HepG2 (cell line): ENCODE measurements at regions not wholly inside any gene's neighbourhood (a gene's known extent, or its start where the extent isn't known, plus 50 kb on each side); places are given as distances from the start of the nearest gene placed in this dataset.

Experiments
- ATAC-seq: fragments of 200-7000 bp; cut with Tn5 transposase; 3 replicates; pipeline ENCODE4 v1.9.1; 2020; ENCODE audit warnings: mild to moderate bottlenecking, moderate library complexity
- BruUV-seq: library from RNA; stranded (reverse); fragments of 400-500 nt; replicated peaks from 2 replicates; lab custom pipeline; 2021; lab: Mats Ljungman, UMichigan
- CTCF ChIA-PET: fragments of 300-600 bp; formaldehyde crosslinking; extraction: SDS; loops from one replicate; lab custom pipeline; 2021; ENCODE audit warnings: low total read pairs, inconsistent platforms, low intra/inter-chr PET ratio; lab: Yijun Ruan, JAX
- POLR2A ChIA-PET: fragments of 350-600 bp; sonication (Branson Sonifier 250); formaldehyde crosslinking; loops from one replicate; lab custom pipeline; 2020; ENCODE audit warnings: antibody characterized with exemption, inconsistent platforms; lab: Yijun Ruan, JAX
- DNase-seq: peaks from one replicate; pipeline ENCODE4 v3.0.0-alpha.2; 2015; ENCODE audit warnings: low spot score
- FAIRE-seq: peaks from 3 replicates; lab custom pipeline; 2011; peaks lifted over from hg19 to GRCh38; lab: Jason Lieb, UNC
- H2AFZ ChIP-seq: one replicate; pipeline ENCODE4 v1.6.1; 2011; ENCODE audit warnings: low read length, inconsistent platforms
- H3K27ac ChIP-seq: fragments of 300-600 bp; 3 replicates; pipeline ENCODE4 v1.8.0; 2011; ENCODE audit warnings: mixed run types, mild to moderate bottlenecking, mixed read lengths, low read length, inconsistent platforms; ENCODE audit not compliant: insufficient read depth; ENCODE audit errors: extremely low read length
- H3K27me3 ChIP-seq, 2 experiments: fragments of 200-600 bp in 1 of 2; 2 replicates in 1 of 2; 3 replicates in 1 of 2; pipeline versions ENCODE4 v1.6.0 to v1.8.0; 2011; ENCODE audit warnings: low read length in 2 of 2, mild to moderate bottlenecking in 2 of 2, moderate library complexity in 2 of 2, inconsistent platforms in 1 of 2; ENCODE audit not compliant: insufficient read depth in 2 of 2, control insufficient read depth in 1 of 2
- H3K36me3 ChIP-seq, 2 experiments: fragments of 200-600 bp in 1 of 2; replicated peaks in 1 of 2; 2 replicates in 1 of 2; 3 replicates in 1 of 2; pipeline versions ENCODE4 v1.5.1 to v1.8.0; 2011; ENCODE audit warnings: low read length in 2 of 2, inconsistent platforms in 1 of 2; ENCODE audit not compliant: insufficient read depth in 2 of 2, control insufficient read depth in 1 of 2
- H3K4me1 ChIP-seq: 2 replicates; pipeline ENCODE4 v1.5.1; 2012; ENCODE audit warnings: low read length, inconsistent platforms; ENCODE audit not compliant: insufficient read depth
- H3K4me2 ChIP-seq: 2 replicates; pipeline ENCODE4 v1.6.0; 2011; ENCODE audit warnings: low read depth, low read length, inconsistent platforms
- H3K4me3 ChIP-seq, 3 experiments: fragments of 200-600 bp in 1 of 3; sonication (generic), shearing (Covaris generic) in 1 of 3; replicated peaks in 1 of 3; 2 replicates each; pipeline ENCODE4 v1.5.1; 2011 to 2016; ENCODE audit warnings: low read length in 3 of 3, inconsistent platforms in 2 of 3, low read depth in 2 of 3, mild to moderate bottlenecking in 2 of 3, control low read depth in 1 of 3, mixed read lengths in 1 of 3; ENCODE audit not compliant: insufficient read depth in 1 of 3
- H3K79me2 ChIP-seq: one replicate; pipeline ENCODE4 v1.6.1; 2011; ENCODE audit warnings: low read length, inconsistent platforms; ENCODE audit not compliant: insufficient read depth
- H3K9ac ChIP-seq: 2 replicates; pipeline ENCODE4 v1.6.0; 2011; ENCODE audit warnings: mild to moderate bottlenecking, low read depth, low read length, inconsistent platforms; ENCODE audit not compliant: insufficient read depth
- H3K9me3 ChIP-seq: 2 replicates; pipeline ENCODE4 v1.5.1; 2012; ENCODE audit warnings: mild to moderate bottlenecking, low read length
- H4K20me1 ChIP-seq: 2 replicates; pipeline ENCODE4 v1.6.0; 2011; ENCODE audit warnings: inconsistent platforms, mild to moderate bottlenecking, low read length, moderate library complexity; ENCODE audit not compliant: insufficient read depth
- CHD2 ChIP-seq: IDR thresholded peaks from 2 replicates; pipeline ENCODE4 v1.6.1; 2011; ENCODE audit warnings: low read depth, low read length, improper control_type of control experiment
- ELK4 ChIP-seq: sonication (generic); formaldehyde crosslinking; IDR thresholded peaks from 2 replicates; pipeline ENCODE4 v1.9.0; 2021; ENCODE audit warnings: missing genetic modification reagents, borderline replicate concordance
- ETV6 ChIP-seq: sonication (generic); formaldehyde crosslinking; conservative IDR thresholded peaks from 2 replicates; pipeline ENCODE4 v1.4.0; 2020; ENCODE audit warnings: missing genetic modification reagents
- GLI4 ChIP-seq: sonication (generic); formaldehyde crosslinking; IDR thresholded peaks from 2 replicates; pipeline ENCODE4 v1.5.1; 2020; ENCODE audit warnings: missing genetic modification reagents, mild to moderate bottlenecking, moderate library complexity, borderline replicate concordance
- PHF5A ChIP-seq: IDR thresholded peaks from one replicate; pipeline ENCODE4 v1.6.1; 2018; ENCODE audit warnings: low read depth, missing genetic modification reagents; ENCODE audit not compliant: unreplicated experiment
- POLR2AphosphoS2 ChIP-seq: IDR thresholded peaks from 2 replicates; pipeline ENCODE4 v1.6.1; 2011; ENCODE audit warnings: low read depth, low read length, improper control_type of control experiment
- PRPF4 ChIP-seq: fragments of 200-400 bp; formaldehyde crosslinking; IDR thresholded peaks from 2 replicates; pipeline ENCODE4 v1.6.1; 2016; ENCODE audit warnings: low read length, low read depth; ENCODE audit not compliant: poor library complexity, severe bottlenecking
- RXRB ChIP-seq: IDR thresholded peaks from 2 replicates; pipeline ENCODE4 v1.6.1; 2016; ENCODE audit warnings: borderline replicate concordance, missing genetic modification reagents, missing compliant biosample characterization
- TFDP1 ChIP-seq: IDR thresholded peaks from 2 replicates; pipeline ENCODE4 v1.6.1; 2016; ENCODE audit warnings: missing compliant biosample characterization, missing genetic modification reagents, borderline replicate concordance
- TMF1 ChIP-seq: sonication (generic); formaldehyde crosslinking; IDR thresholded peaks from 2 replicates; pipeline ENCODE4 v1.8.1; 2022; ENCODE audit warnings: low read depth, missing genetic modification reagents
- ZFY ChIP-seq: sonication (generic); formaldehyde crosslinking; IDR thresholded peaks from 2 replicates; pipeline ENCODE4 v1.4.0; 2020; ENCODE audit warnings: missing genetic modification reagents
- ZNF143 ChIP-seq: sonication (generic); formaldehyde crosslinking; IDR thresholded peaks from 2 replicates; pipeline ENCODE4 v1.4.0; 2020; ENCODE audit warnings: missing genetic modification reagents
- ZNF577 ChIP-seq: sonication (generic); formaldehyde crosslinking; IDR thresholded peaks from 2 replicates; pipeline ENCODE4 v1.4.0; 2020; ENCODE audit warnings: mild to moderate bottlenecking, low read depth, missing genetic modification reagents, borderline replicate concordance
- ZNF619 ChIP-seq: sonication (generic); formaldehyde crosslinking; IDR thresholded peaks from 2 replicates; pipeline ENCODE4 v1.4.0; 2020; ENCODE audit warnings: mild to moderate bottlenecking, missing genetic modification reagents
- ZNF670 ChIP-seq: sonication (generic); formaldehyde crosslinking; IDR thresholded peaks from 2 replicates; pipeline ENCODE4 v1.8.0; 2022; ENCODE audit warnings: mild to moderate bottlenecking, missing genetic modification reagents, borderline replicate concordance
- ZSCAN22 ChIP-seq: sonication (generic); formaldehyde crosslinking; IDR thresholded peaks from 2 replicates; pipeline ENCODE4 v1.4.0; 2020; ENCODE audit warnings: mild to moderate bottlenecking, missing genetic modification reagents
- WGBS: methylation state at CpG from one replicate; pipeline ENCODE4 v1.1.6; 2017; ENCODE audit warnings: low lambda C conversion rate; 5-methylcytosine and 5-hydroxymethylcytosine counted together
- in situ Hi-C: cut with HindIII; loops from 2 replicates; pipeline ENCODE4 v1.10.0; 2017; ENCODE audit warnings: low pct_unique_long_range_greater_than_20kb; ENCODE audit not compliant: extremely low pct_ligation_motif_present
- intact Hi-C: fragments of 100-400 bp; cut with micrococcal nuclease; formaldehyde crosslinking; loops from one replicate; pipeline ENCODE4 v1.10.0; 2022; ENCODE audit not compliant: unreplicated experiment
- TF ChIP-seq, protein P1 (sequence below): sonication (generic); formaldehyde crosslinking; IDR thresholded peaks from 2 replicates; pipeline ENCODE4 v1.4.0; 2020; ENCODE audit warnings: missing genetic modification reagents

- H3K9ac ChIP-seq: no peak overlapping the region
- H4K20me1 ChIP-seq: no peaks in the 10 kb centered on the region
- POLR2A ChIA-PET: no interaction called here
- peaks cover 15% of the 10 kb centered on the region for H3K4me1 ChIP-seq
- no peak overlapping the region for H3K27ac ChIP-seq
- CTCF ChIA-PET: no interaction called here
- H3K27me3 ChIP-seq: no peaks in the 10 kb centered on the region
- H3K9me3 ChIP-seq: no peaks in the 10 kb centered on the region
- no peaks in the 10 kb centered on the region for H3K36me3 ChIP-seq
- 99% methylated on average over 4 of the region's 4 CpGs for WGBS
- in situ Hi-C loops: no loop called here
- intact Hi-C loops: no loop called here
- FAIRE-seq (no peak), ATAC-seq (no peak), DNase-seq (no peak)
- no TSS peak for BruUV-seq
- H3K4me3 ChIP-seq: no peak overlapping the region
- H3K4me2 ChIP-seq: no peak overlapping the region
- H3K79me2 ChIP-seq: no peaks in the 10 kb centered on the region
- no peak overlapping the region for H2AFZ ChIP-seq
- TF ChIP-seq CHD2 (no peak), ELK4 (CRISPR knock-in tag) (no peak), PRPF4 (no peak), GLI4 (no peak), ZSCAN22 (CRISPR knock-in tag) (no peak), POLR2AphosphoS2 (no peak), TMF1 (no peak), ZNF670 (CRISPR knock-in tag) (no peak), ZFY (CRISPR knock-in tag) (no peak), ZNF577 (CRISPR knock-in tag) (no peak), ETV6 (CRISPR knock-in tag) (no peak), PHF5A (CRISPR knock-in tag) (no peak), ZNF143 (CRISPR knock-in tag) (no peak), RXRB (no peak), TFDP1 (CRISPR knock-in tag) (no peak), ZNF619 (no peak)
- TF ChIP-seq, protein P1, sequence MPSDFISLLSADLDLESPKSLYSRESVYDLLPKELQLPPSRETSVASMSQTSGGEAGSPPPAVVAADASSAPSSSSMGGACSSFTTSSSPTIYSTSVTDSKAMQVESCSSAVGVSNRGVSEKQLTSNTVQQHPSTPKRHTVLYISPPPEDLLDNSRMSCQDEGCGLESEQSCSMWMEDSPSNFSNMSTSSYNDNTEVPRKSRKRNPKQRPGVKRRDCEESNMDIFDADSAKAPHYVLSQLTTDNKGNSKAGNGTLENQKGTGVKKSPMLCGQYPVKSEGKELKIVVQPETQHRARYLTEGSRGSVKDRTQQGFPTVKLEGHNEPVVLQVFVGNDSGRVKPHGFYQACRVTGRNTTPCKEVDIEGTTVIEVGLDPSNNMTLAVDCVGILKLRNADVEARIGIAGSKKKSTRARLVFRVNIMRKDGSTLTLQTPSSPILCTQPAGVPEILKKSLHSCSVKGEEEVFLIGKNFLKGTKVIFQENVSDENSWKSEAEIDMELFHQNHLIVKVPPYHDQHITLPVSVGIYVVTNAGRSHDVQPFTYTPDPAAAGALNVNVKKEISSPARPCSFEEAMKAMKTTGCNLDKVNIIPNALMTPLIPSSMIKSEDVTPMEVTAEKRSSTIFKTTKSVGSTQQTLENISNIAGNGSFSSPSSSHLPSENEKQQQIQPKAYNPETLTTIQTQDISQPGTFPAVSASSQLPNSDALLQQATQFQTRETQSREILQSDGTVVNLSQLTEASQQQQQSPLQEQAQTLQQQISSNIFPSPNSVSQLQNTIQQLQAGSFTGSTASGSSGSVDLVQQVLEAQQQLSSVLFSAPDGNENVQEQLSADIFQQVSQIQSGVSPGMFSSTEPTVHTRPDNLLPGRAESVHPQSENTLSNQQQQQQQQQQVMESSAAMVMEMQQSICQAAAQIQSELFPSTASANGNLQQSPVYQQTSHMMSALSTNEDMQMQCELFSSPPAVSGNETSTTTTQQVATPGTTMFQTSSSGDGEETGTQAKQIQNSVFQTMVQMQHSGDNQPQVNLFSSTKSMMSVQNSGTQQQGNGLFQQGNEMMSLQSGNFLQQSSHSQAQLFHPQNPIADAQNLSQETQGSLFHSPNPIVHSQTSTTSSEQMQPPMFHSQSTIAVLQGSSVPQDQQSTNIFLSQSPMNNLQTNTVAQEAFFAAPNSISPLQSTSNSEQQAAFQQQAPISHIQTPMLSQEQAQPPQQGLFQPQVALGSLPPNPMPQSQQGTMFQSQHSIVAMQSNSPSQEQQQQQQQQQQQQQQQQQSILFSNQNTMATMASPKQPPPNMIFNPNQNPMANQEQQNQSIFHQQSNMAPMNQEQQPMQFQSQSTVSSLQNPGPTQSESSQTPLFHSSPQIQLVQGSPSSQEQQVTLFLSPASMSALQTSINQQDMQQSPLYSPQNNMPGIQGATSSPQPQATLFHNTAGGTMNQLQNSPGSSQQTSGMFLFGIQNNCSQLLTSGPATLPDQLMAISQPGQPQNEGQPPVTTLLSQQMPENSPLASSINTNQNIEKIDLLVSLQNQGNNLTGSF (CRISPR knock-in tag): no peak
These were observed 212.8 kb upstream of the BMP4 start for GRCh38 chr14:54169254-54169924.
